Liver (tissue), 8 donors: ENCODE measurements at regions not wholly inside any gene's neighbourhood (a gene's known extent, or its start where the extent isn't known, plus 50 kb on each side); places are given as distances from the start of the nearest gene placed in this dataset.

Experiments
- DNase-seq: peaks from one replicate; pipeline ENCODE4 v3.0.0-alpha.2; 2017; ENCODE audit warnings: low spot score
- H3K27ac ChIP-seq, 2 donors: one replicate each; pipeline ENCODE4 v1.7.0; 2013; ENCODE audit warnings: inconsistent platforms in 2 of 2, low read length in 2 of 2, control low read depth in 1 of 2, low read depth in 1 of 2, mild to moderate bottlenecking in 1 of 2
- H3K27me3 ChIP-seq, 4 donors: one replicate each; pipeline versions ENCODE4 v1.6.1 to v1.7.0; 2013; ENCODE audit warnings: low read length in 3 of 4, inconsistent platforms in 1 of 4, mild to moderate bottlenecking in 1 of 4, moderate library complexity in 1 of 4; ENCODE audit not compliant: control insufficient read depth in 4 of 4, insufficient read depth in 4 of 4
- H3K36me3 ChIP-seq, 4 donors: one replicate each; pipeline versions ENCODE4 v1.6.1 to v1.7.0; 2013; ENCODE audit warnings: low read length in 3 of 4, mild to moderate bottlenecking in 3 of 4, low read depth in 1 of 4, moderate library complexity in 1 of 4; ENCODE audit not compliant: control insufficient read depth in 4 of 4, insufficient read depth in 3 of 4
- H3K4me1 ChIP-seq, 4 donors: one replicate each; pipeline versions ENCODE4 v1.6.1 to v1.7.0; 2013; ENCODE audit warnings: low read length in 3 of 4, mild to moderate bottlenecking in 3 of 4, moderate library complexity in 1 of 4; ENCODE audit not compliant: control insufficient read depth in 4 of 4, insufficient read depth in 4 of 4
- H3K4me3 ChIP-seq, 3 donors: one replicate each; pipeline versions ENCODE4 v1.6.1 to v1.7.0; 2013; ENCODE audit warnings: low read length in 3 of 3, control low read depth in 1 of 3, low read depth in 1 of 3, mild to moderate bottlenecking in 1 of 3
- H3K9ac ChIP-seq, 2 donors: one replicate each; pipeline ENCODE4 v1.7.0; 2013; ENCODE audit warnings: low read length in 2 of 2, mild to moderate bottlenecking in 2 of 2, moderate library complexity in 2 of 2, control low read depth in 1 of 2, low read depth in 1 of 2
- H3K9me3 ChIP-seq, 4 donors: one replicate each; pipeline versions ENCODE4 v1.6.1 to v1.7.0; 2013; ENCODE audit warnings: low read length in 3 of 4; ENCODE audit not compliant: control insufficient read depth in 4 of 4
- ATF3 ChIP-seq: IDR thresholded peaks from 2 replicates; pipeline ENCODE4 v1.6.1; 2016; ENCODE audit warnings: antibody characterized with exemption
- CTCF ChIP-seq: fragments of 150-350 bp; IDR thresholded peaks from 2 replicates; pipeline ENCODE4 v1.5.1; 2017; ENCODE audit warnings: improper control_type of control experiment, low read depth, low read length; ENCODE audit not compliant: missing input control
- FOXA1 ChIP-seq: IDR thresholded peaks from 2 replicates; pipeline ENCODE4 v1.6.1; 2016; ENCODE audit warnings: antibody characterized with exemption
- FOXA2 ChIP-seq: IDR thresholded peaks from 2 replicates; pipeline ENCODE4 v1.6.1; 2016; ENCODE audit warnings: antibody characterized with exemption
- GABPA ChIP-seq, 2 donors: IDR thresholded peaks in 1 of 2; conservative IDR thresholded peaks in 1 of 2; 2 replicates each; pipeline ENCODE4 v1.6.1; 2016; ENCODE audit warnings: antibody characterized with exemption in 2 of 2, mild to moderate bottlenecking in 1 of 2, moderate library complexity in 1 of 2
- HNF4G ChIP-seq: IDR thresholded peaks from 2 replicates; pipeline ENCODE4 v1.6.1; 2016; ENCODE audit warnings: antibody characterized with exemption
- JUND ChIP-seq, 2 donors: IDR thresholded peaks; 2 replicates each; pipeline ENCODE4 v1.6.1; 2016; ENCODE audit warnings: antibody characterized with exemption in 2 of 2
- MAX ChIP-seq: IDR thresholded peaks from 2 replicates; pipeline ENCODE4 v1.6.1; 2016; ENCODE audit warnings: antibody characterized with exemption
- RAD21 ChIP-seq, 2 donors: IDR thresholded peaks; 2 replicates each; pipeline ENCODE4 v1.6.1; 2016; ENCODE audit warnings: antibody characterized with exemption in 2 of 2, mild to moderate bottlenecking in 2 of 2
- REST ChIP-seq: IDR thresholded peaks from 2 replicates; pipeline ENCODE4 v1.6.1; 2016; ENCODE audit warnings: antibody characterized with exemption, mild to moderate bottlenecking
- SP1 ChIP-seq: IDR thresholded peaks from 2 replicates; pipeline ENCODE4 v1.6.1; 2018; ENCODE audit warnings: antibody characterized with exemption, mild to moderate bottlenecking
- TAF1 ChIP-seq: conservative IDR thresholded peaks from 2 replicates; pipeline ENCODE4 v1.6.1; 2016; ENCODE audit warnings: antibody characterized with exemption, mild to moderate bottlenecking
- WGBS: extraction: QIAGEN DNeasy Blood & Tissue Kit; methylation state at CpG from one replicate; pipeline ENCODE4 v1.1.7; 2013; 5-methylcytosine and 5-hydroxymethylcytosine counted together
- donor health status: healthy.
- donor health status: healthy.
- donor health status: healthy.
- donor health status: healthy.
- donor health status: healthy.

- H3K27me3 ChIP-seq: no peaks in the 10 kb centered on the region
- DNase-seq: no peak
- H3K27ac ChIP-seq: no peak overlapping the region
- peaks cover 0 to under 1% (median under 1%) of the 10 kb centered on the region in 4 donors for H3K9me3 ChIP-seq
- H3K4me3 ChIP-seq: no peak overlapping the region
- H3K9ac ChIP-seq: no peak overlapping the region
- TF ChIP-seq GABPA (IDR thresholded peaks at IDR 0.05 in 1 of 2, conservative IDR thresholded peaks at IDR 0.05 in 1 of 2) (no peak), CTCF (no peak), RAD21 (IDR thresholded peaks at IDR 0.05) (no peak), HNF4G (no peak), SP1 (no peak), ATF3 (no peak), FOXA2 (no peak), MAX (no peak), JUND (IDR thresholded peaks at IDR 0.05) (no peak)
- WGBS: 96% methylated on average over 2 of the region's 2 CpGs
- H3K36me3 ChIP-seq: no peaks in the 10 kb centered on the region
- H3K4me1 ChIP-seq: no peaks in the 10 kb centered on the region
Observed at GRCh38 chr12:89047856-89048418, 304.4 kb downstream of the DUSP6 start.

GRCh38 chr12:89041078-89041477 is 311.2 kb downstream of the DUSP6 start:
- H3K9me3 ChIP-seq: no peaks in the 10 kb centered on the region
- H3K27me3 ChIP-seq: no peaks in the 10 kb centered on the region
- no peak overlapping the region for H3K4me3 ChIP-seq
- DNase-seq: no peak
- H3K27ac ChIP-seq: no peak overlapping the region
- H3K4me1 ChIP-seq: no peaks in the 10 kb centered on the region
- no peak overlapping the region for H3K9ac ChIP-seq
- no peaks in the 10 kb centered on the region for H3K36me3 ChIP-seq
- 94% methylated on average over 2 of the region's 2 CpGs for WGBS
- TF ChIP-seq REST (no peak), TAF1 (no peak), HNF4G (no peak), GABPA (IDR thresholded peaks at IDR 0.05 in 1 of 2, conservative IDR thresholded peaks at IDR 0.05 in 1 of 2) (no peak), FOXA1 (no peak), ATF3 (no peak)
